HCT116 (cell line): ENCODE measurements at regions not wholly inside any gene's neighbourhood (a gene's known extent, or its start where the extent isn't known, plus 50 kb on each side); places are given as distances from the start of the nearest gene placed in this dataset.

ENCODE experiments used
- ATAC-seq: fragments of 200-7000 bp; cut with Tn5 transposase; 2 replicates; pipeline ENCODE4 v1.9.1; 2020; ENCODE audit warnings: mild to moderate bottlenecking, moderate library complexity
- BruUV-seq: library from RNA; stranded (reverse); fragments of 400-500 nt; replicated peaks from 2 replicates; lab custom pipeline; 2021; lab: Mats Ljungman, UMichigan
- CTCF ChIA-PET: fragments of 300-600 bp; sonication (Branson Sonifier 250); formaldehyde crosslinking; loops from one replicate; lab custom pipeline; 2021; ENCODE audit warnings: antibody characterized with exemption; lab: Charles Lee
- POLR2A ChIA-PET: fragments of 300-600, 350-600 bp; sonication (Branson Sonifier 250); formaldehyde crosslinking; loops from one replicate; lab custom pipeline; 2021; ENCODE audit warnings: antibody characterized with exemption; lab: Charles Lee
- RAD21 ChIA-PET, 2 experiments: fragments of 300-600 bp; sonication (Branson Sonifier 250); formaldehyde crosslinking; loops; one replicate each; lab custom pipeline; 2023; ENCODE audit warnings: low total read pairs in 2 of 2; ENCODE audit not compliant: uncharacterized antibody in 2 of 2, unreplicated experiment in 2 of 2, low non-redundant PET in 1 of 2; lab: Charles Lee
- DNase-seq: peaks from one replicate; pipeline ENCODE4 v3.0.0-alpha.2; 2010; ENCODE audit warnings: low read depth, low spot score
- H2AFZ ChIP-seq: fragments of 200-600 bp; shearing (Covaris generic), sonication (generic); 2 replicates; pipeline ENCODE4 v1.6.1; 2017; ENCODE audit warnings: low read depth, mixed run types, mixed read lengths, antibody characterized with exemption, low read length; ENCODE audit not compliant: poor library complexity, severe bottlenecking
- H3K27ac ChIP-seq: 2 replicates; pipeline ENCODE4 v1.5.1; 2012; ENCODE audit warnings: low read depth, low read length
- H3K27me3 ChIP-seq: fragments of 200-600 bp; sonication (generic); 2 replicates; pipeline ENCODE4 v1.6.1; 2016; ENCODE audit warnings: mixed run types, low read length, mixed read lengths; ENCODE audit not compliant: insufficient read depth
- H3K36me3 ChIP-seq, 2 experiments: fragments of 200-500 bp in 1 of 2; fragments of 200-600 bp in 1 of 2; sonication (Bioruptor generic) in 1 of 2; sonication (generic) in 1 of 2; 2 replicates each; pipeline versions ENCODE4 v1.5.1 to v1.6.1; 2014 to 2016; ENCODE audit warnings: low read length in 2 of 2, inconsistent platforms in 1 of 2, mixed read lengths in 1 of 2, mixed run types in 1 of 2; ENCODE audit not compliant: insufficient read depth in 2 of 2, control insufficient read depth in 1 of 2
- H3K4me1 ChIP-seq, 2 experiments: fragments of 200-600 bp in 1 of 2; sonication (generic) in 1 of 2; 2 replicates each; pipeline versions ENCODE4 v1.5.1 to v1.6.1; 2012 to 2017; ENCODE audit warnings: low read length in 2 of 2, inconsistent platforms in 1 of 2, mild to moderate bottlenecking in 1 of 2, mixed read lengths in 1 of 2, mixed run types in 1 of 2, moderate library complexity in 1 of 2; ENCODE audit not compliant: insufficient read depth in 2 of 2, control insufficient read depth in 1 of 2
- H3K4me2 ChIP-seq: fragments of 200-600 bp; sonication (generic); 2 replicates; pipeline ENCODE4 v1.6.1; 2017; ENCODE audit warnings: mixed run types, low read length, mixed read lengths
- H3K4me3 ChIP-seq, 2 experiments: fragments of 200-600 bp in 1 of 2; sonication (generic) in 1 of 2; replicated peaks in 1 of 2; 2 replicates each; pipeline ENCODE4 v1.5.1; 2011 to 2016; ENCODE audit warnings: low read length in 2 of 2, control low read depth in 1 of 2, low read depth in 1 of 2, mild to moderate bottlenecking in 1 of 2, mixed read lengths in 1 of 2, mixed run types in 1 of 2
- H3K79me2 ChIP-seq: fragments of 200-600 bp; sonication (generic); 2 replicates; pipeline ENCODE4 v1.6.1; 2017; ENCODE audit warnings: mild to moderate bottlenecking, mixed run types, low read length, moderate library complexity, mixed read lengths; ENCODE audit not compliant: insufficient read depth
- H3K9ac ChIP-seq: fragments of 200-600 bp; sonication (generic); 2 replicates; pipeline ENCODE4 v1.6.1; 2016; ENCODE audit warnings: low read length, mixed read lengths
- H3K9me2 ChIP-seq: fragments of 200-600 bp; sonication (generic), shearing (Covaris generic); 2 replicates; pipeline ENCODE4 v1.6.1; 2017; ENCODE audit warnings: mixed run types, mild to moderate bottlenecking, moderate library complexity; ENCODE audit not compliant: insufficient read depth
- H3K9me3 ChIP-seq, 2 experiments: fragments of 200-500 bp in 1 of 2; fragments of 200-600 bp in 1 of 2; sonication (Bioruptor generic) in 1 of 2; sonication (generic) in 1 of 2; 2 replicates each; pipeline ENCODE4 v1.6.1; 2014 to 2017; ENCODE audit warnings: low read length in 2 of 2, mixed read lengths in 2 of 2, inconsistent platforms in 1 of 2, low read depth in 1 of 2, mild to moderate bottlenecking in 1 of 2, mixed run types in 1 of 2, moderate library complexity in 1 of 2; ENCODE audit not compliant: control insufficient read depth in 1 of 2, insufficient read depth in 1 of 2
- H4K20me1 ChIP-seq: fragments of 200-600 bp; sonication (generic), shearing (Covaris generic); 2 replicates; pipeline ENCODE4 v1.6.1; 2017; ENCODE audit warnings: mixed run types, mild to moderate bottlenecking, moderate library complexity; ENCODE audit not compliant: insufficient read depth
- CBX3 ChIP-seq: IDR thresholded peaks from 2 replicates; pipeline ENCODE4 v1.6.1; 2012; ENCODE audit warnings: low read depth
- CEBPB ChIP-seq: IDR thresholded peaks from 2 replicates; pipeline ENCODE4 v1.6.1; 2012; ENCODE audit warnings: low read depth
- EGR1 ChIP-seq: IDR thresholded peaks from 2 replicates; pipeline ENCODE4 v1.6.1; 2012; ENCODE audit warnings: low read depth
- EZH2 ChIP-seq: fragments of 200-600 bp; sonication (generic); IDR thresholded peaks from 2 replicates; pipeline ENCODE4 v1.6.1; 2017; ENCODE audit warnings: antibody characterized with exemption, mixed run types
- EZH2phosphoT487 ChIP-seq: fragments of 200-600 bp; IDR thresholded peaks from 2 replicates; pipeline ENCODE4 v1.6.1; 2018; ENCODE audit warnings: antibody characterized with exemption, borderline replicate concordance
- JUND ChIP-seq: IDR thresholded peaks from 2 replicates; pipeline ENCODE4 v1.6.1; 2012
- POLR2A ChIP-seq: IDR thresholded peaks from 2 replicates; pipeline ENCODE4 v1.7.0; 2011; ENCODE audit warnings: borderline replicate concordance; ENCODE audit not compliant: insufficient read depth, insufficient read length; ENCODE audit errors: extremely low read depth
- POLR2AphosphoS5 ChIP-seq: IDR thresholded peaks from 2 replicates; pipeline ENCODE4 v1.6.1; 2011; ENCODE audit warnings: mild to moderate bottlenecking, low read depth, low read length, moderate library complexity
- RAD21 ChIP-seq: IDR thresholded peaks from 2 replicates; pipeline ENCODE4 v1.6.1; 2012; ENCODE audit warnings: low read depth, mild to moderate bottlenecking
- REST ChIP-seq: IDR thresholded peaks from 2 replicates; pipeline ENCODE4 v1.6.1; 2012; ENCODE audit warnings: low read depth
- SIN3A ChIP-seq: IDR thresholded peaks from 2 replicates; pipeline ENCODE4 v1.6.1; 2012; ENCODE audit warnings: low read depth
- SP1 ChIP-seq: IDR thresholded peaks from 2 replicates; pipeline ENCODE4 v1.6.1; 2012; ENCODE audit warnings: low read depth
- SRF ChIP-seq: IDR thresholded peaks from 2 replicates; pipeline ENCODE4 v1.6.1; 2012; ENCODE audit warnings: low read depth
- YY1 ChIP-seq: IDR thresholded peaks from 2 replicates; pipeline ENCODE4 v1.6.1; 2011; ENCODE audit warnings: low read length, low read depth, moderate library complexity, mild to moderate bottlenecking; ENCODE audit not compliant: insufficient replicate concordance; ENCODE audit errors: extremely low read depth
- ZBTB33 ChIP-seq: IDR thresholded peaks from 2 replicates; pipeline ENCODE4 v1.6.1; 2011; ENCODE audit warnings: mild to moderate bottlenecking, low read length, moderate library complexity; ENCODE audit not compliant: insufficient replicate concordance; ENCODE audit errors: extremely low read depth
- ZFX ChIP-seq: fragments of 450-650 bp; IDR thresholded peaks from 2 replicates; pipeline ENCODE4 v1.6.1; 2017
- ZNF274 ChIP-seq: fragments of 200-500 bp; sonication (Bioruptor generic); IDR thresholded peaks from 2 replicates; pipeline ENCODE4 v1.6.1; 2014; ENCODE audit warnings: mild to moderate bottlenecking, low read depth, low read length, inconsistent platforms
- intact Hi-C: fragments of 100-400 bp; cut with micrococcal nuclease; formaldehyde crosslinking; loops from 2 replicates; pipeline ENCODE4 v1.10.0; 2022
- TF ChIP-seq, protein P1 (sequence below): IDR thresholded peaks from 2 replicates; pipeline ENCODE4 v1.6.1; 2012
- TF ChIP-seq, protein P2 (sequence below): IDR thresholded peaks from 2 replicates; pipeline ENCODE4 v1.6.1; 2012
- TF ChIP-seq, protein P3 (sequence below), 3 experiments: fragments of 200-600 bp in 1 of 3; sonication (generic) in 1 of 3; IDR thresholded peaks in 2 of 3; conservative IDR thresholded peaks in 1 of 3; 2 replicates each; pipeline ENCODE4 v1.5.1; 2012 to 2017; ENCODE audit warnings: low read depth in 2 of 3, low read length in 2 of 3, antibody characterized with exemption in 1 of 3, borderline replicate concordance in 1 of 3, control low read depth in 1 of 3, mild to moderate bottlenecking in 1 of 3, mixed read lengths in 1 of 3, mixed run types in 1 of 3, moderate library complexity in 1 of 3; ENCODE audit not compliant: insufficient read depth in 1 of 3

- Histone ChIP-seq H3K4me1 (no peaks in the 10 kb centered on the region), H4K20me1 (no peaks in the 10 kb centered on the region), H2AFZ (no peak overlapping the region)
- TF ChIP-seq ZBTB33 (no peak), RAD21 (no peak), JUND (no peak), YY1 (no peak), POLR2A (no peak), CEBPB (no peak), EGR1 (no peak), SP1 (no peak), SIN3A (no peak), ZNF274 (no peak), EZH2phosphoT487 (no peak), EZH2 (no peak), ZFX (no peak), POLR2AphosphoS5 (no peak), REST (no peak), SRF (no peak), CBX3 (no peak)
- TF ChIP-seq, protein P1, sequence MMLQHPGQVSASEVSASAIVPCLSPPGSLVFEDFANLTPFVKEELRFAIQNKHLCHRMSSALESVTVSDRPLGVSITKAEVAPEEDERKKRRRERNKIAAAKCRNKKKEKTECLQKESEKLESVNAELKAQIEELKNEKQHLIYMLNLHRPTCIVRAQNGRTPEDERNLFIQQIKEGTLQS = no peak
- TF ChIP-seq, protein P2, sequence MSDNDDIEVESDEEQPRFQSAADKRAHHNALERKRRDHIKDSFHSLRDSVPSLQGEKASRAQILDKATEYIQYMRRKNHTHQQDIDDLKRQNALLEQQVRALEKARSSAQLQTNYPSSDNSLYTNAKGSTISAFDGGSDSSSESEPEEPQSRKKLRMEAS = no peak
- TF ChIP-seq, protein P3, sequence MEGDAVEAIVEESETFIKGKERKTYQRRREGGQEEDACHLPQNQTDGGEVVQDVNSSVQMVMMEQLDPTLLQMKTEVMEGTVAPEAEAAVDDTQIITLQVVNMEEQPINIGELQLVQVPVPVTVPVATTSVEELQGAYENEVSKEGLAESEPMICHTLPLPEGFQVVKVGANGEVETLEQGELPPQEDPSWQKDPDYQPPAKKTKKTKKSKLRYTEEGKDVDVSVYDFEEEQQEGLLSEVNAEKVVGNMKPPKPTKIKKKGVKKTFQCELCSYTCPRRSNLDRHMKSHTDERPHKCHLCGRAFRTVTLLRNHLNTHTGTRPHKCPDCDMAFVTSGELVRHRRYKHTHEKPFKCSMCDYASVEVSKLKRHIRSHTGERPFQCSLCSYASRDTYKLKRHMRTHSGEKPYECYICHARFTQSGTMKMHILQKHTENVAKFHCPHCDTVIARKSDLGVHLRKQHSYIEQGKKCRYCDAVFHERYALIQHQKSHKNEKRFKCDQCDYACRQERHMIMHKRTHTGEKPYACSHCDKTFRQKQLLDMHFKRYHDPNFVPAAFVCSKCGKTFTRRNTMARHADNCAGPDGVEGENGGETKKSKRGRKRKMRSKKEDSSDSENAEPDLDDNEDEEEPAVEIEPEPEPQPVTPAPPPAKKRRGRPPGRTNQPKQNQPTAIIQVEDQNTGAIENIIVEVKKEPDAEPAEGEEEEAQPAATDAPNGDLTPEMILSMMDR (IDR thresholded peaks at IDR 0.05 in 2 of 3, conservative IDR thresholded peaks at IDR 0.05 in 1 of 3; ENCODE audit: borderline replicate concordance in 1 of 3, insufficient read depth in 1 of 3, low read depth in 2 of 3, low read length in 2 of 3) = no peak
- TF ChIP-seq, all 23 proteins: peak for 0
- CTCF ChIA-PET = no interaction called here
- Histone ChIP-seq H3K9me2 (no peaks in the 10 kb centered on the region), H3K9ac (no peak overlapping the region), H3K27ac (no peak overlapping the region), H3K4me3 (no peak overlapping the region), H3K27me3 (no peaks in the 10 kb centered on the region), H3K79me2 (no peaks in the 10 kb centered on the region), H3K4me2 (no peak overlapping the region), H3K9me3 (peaks cover 8 to 11% of the 10 kb centered on the region in 2 experiments; a peak in 3 of 4 replicates), H3K36me3 (no peaks in the 10 kb centered on the region)
- BruUV-seq = no TSS peak
- RAD21 ChIA-PET = no interaction called here
- intact Hi-C loops = no loop called here
- DNase-seq (no peak), ATAC-seq (no peak)
- POLR2A ChIA-PET = no interaction called here
Measured at GRCh38 chr6:4632421-4632820, 143.8 kb upstream of the CDYL start.
